A549 (cell line): ENCODE measurements at regions not wholly inside any gene's neighbourhood (a gene's known extent, or its start where the extent isn't known, plus 50 kb on each side); places are given as distances from the start of the nearest gene placed in this dataset.

Source experiments
- EP300 ChIP-seq, 2 experiments: fragments of >200 bp; sonication (Bioruptor Twin); formaldehyde crosslinking; IDR thresholded peaks; 2 replicates in 1 of 2; 3 replicates in 1 of 2; pipeline ENCODE4 v1.6.1; 2016 to 2017
- HDAC2 ChIP-seq: fragments of 200-600 bp; sonication (generic); IDR thresholded peaks from 2 replicates; pipeline ENCODE4 v1.6.1; 2016
- JUNB ChIP-seq: fragments of >200 bp; sonication (Bioruptor Twin); formaldehyde crosslinking; IDR thresholded peaks from 2 replicates; pipeline ENCODE4 v1.6.1; 2016
- MAZ ChIP-seq: fragments of 150-350 bp; IDR thresholded peaks from 2 replicates; pipeline ENCODE4 v1.6.1; 2014; ENCODE audit warnings: antibody characterized with exemption, low read depth, low read length, borderline replicate concordance
- NPAS2 ChIP-seq: fragments of 250-450 bp; sonication (Bioruptor Pico); IDR thresholded peaks from 2 replicates; pipeline ENCODE4 v1.8.0; 2022; ENCODE audit warnings: mild to moderate bottlenecking, moderate library complexity, borderline replicate concordance
- PHF8 ChIP-seq: fragments of 200-600 bp; sonication (generic); IDR thresholded peaks from 2 replicates; pipeline ENCODE4 v1.6.1; 2016; ENCODE audit warnings: low read depth, mild to moderate bottlenecking, antibody characterized with exemption, moderate library complexity, borderline replicate concordance
- POLR2A ChIP-seq: IDR thresholded peaks from 2 replicates; pipeline ENCODE4 v1.6.1; 2012; ENCODE audit warnings: mild to moderate bottlenecking, low read length
- RFX5 ChIP-seq: fragments of 450-650 bp; IDR thresholded peaks from 2 replicates; pipeline ENCODE4 v1.7.1; 2014; ENCODE audit warnings: antibody characterized with exemption, mild to moderate bottlenecking, moderate library complexity
- TP53 ChIP-seq: fragments of 250-450 bp; sonication (Bioruptor Pico); IDR thresholded peaks from 2 replicates; pipeline ENCODE4 v1.5.0; 2021; ENCODE audit warnings: mild to moderate bottlenecking, moderate library complexity
- TF ChIP-seq, protein P1 (sequence below): fragments of >200 bp; sonication (Bioruptor Twin); formaldehyde crosslinking; IDR thresholded peaks from 3 replicates; pipeline ENCODE4 v1.5.1; 2016
- TF ChIP-seq, protein P2 (sequence below): IDR thresholded peaks from 2 replicates; pipeline ENCODE4 v1.6.1; 2012

DNA sequence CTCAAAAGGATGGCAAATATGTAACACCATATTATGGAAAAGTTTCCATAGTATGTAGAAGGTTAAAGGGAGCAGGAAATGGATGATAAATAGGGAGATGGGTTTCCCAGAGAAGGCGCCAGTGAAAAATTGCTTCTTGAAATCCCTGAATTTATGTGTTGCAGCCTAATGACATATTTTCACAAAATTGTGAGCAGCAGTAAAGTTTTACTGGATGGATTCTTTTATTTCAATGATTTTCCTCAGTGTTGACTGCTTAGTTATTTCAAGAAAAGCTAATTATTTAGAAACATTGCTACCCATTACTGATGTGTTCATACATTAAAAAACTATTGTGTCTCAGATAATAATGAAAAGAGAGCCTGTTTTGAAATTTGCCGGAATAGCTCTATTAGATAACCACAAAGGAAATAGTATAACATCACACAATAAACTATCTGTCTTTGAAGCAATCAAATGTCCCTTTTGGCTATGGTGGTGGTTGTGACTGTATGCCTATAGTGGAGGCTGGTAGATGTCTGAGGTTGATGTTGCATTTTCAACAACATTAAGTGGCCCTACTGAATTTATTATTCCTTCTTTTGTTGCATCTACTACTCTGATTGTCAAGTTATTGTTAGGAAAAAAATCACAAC, 169.9 kb upstream of the HAND2 start:
- TF ChIP-seq TP53 (CRISPR knock-in tag) (no peak), EP300 (IDR thresholded peaks at IDR 0.05) (no peak), MAZ (no peak), RFX5 (no peak), NPAS2 (no peak), HDAC2 (no peak), POLR2A (no peak), JUNB (no peak), PHF8 (no peak)
- TF ChIP-seq, protein P1, sequence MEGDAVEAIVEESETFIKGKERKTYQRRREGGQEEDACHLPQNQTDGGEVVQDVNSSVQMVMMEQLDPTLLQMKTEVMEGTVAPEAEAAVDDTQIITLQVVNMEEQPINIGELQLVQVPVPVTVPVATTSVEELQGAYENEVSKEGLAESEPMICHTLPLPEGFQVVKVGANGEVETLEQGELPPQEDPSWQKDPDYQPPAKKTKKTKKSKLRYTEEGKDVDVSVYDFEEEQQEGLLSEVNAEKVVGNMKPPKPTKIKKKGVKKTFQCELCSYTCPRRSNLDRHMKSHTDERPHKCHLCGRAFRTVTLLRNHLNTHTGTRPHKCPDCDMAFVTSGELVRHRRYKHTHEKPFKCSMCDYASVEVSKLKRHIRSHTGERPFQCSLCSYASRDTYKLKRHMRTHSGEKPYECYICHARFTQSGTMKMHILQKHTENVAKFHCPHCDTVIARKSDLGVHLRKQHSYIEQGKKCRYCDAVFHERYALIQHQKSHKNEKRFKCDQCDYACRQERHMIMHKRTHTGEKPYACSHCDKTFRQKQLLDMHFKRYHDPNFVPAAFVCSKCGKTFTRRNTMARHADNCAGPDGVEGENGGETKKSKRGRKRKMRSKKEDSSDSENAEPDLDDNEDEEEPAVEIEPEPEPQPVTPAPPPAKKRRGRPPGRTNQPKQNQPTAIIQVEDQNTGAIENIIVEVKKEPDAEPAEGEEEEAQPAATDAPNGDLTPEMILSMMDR: no peak
- TF ChIP-seq, protein P2, sequence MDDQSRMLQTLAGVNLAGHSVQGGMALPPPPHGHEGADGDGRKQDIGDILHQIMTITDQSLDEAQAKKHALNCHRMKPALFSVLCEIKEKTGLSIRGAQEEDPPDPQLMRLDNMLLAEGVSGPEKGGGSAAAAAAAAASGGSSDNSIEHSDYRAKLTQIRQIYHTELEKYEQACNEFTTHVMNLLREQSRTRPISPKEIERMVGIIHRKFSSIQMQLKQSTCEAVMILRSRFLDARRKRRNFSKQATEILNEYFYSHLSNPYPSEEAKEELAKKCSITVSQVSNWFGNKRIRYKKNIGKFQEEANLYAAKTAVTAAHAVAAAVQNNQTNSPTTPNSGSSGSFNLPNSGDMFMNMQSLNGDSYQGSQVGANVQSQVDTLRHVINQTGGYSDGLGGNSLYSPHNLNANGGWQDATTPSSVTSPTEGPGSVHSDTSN: no peak
